ENCODE measurements at regions not wholly inside any gene's neighbourhood (a gene's known extent, or its start where the extent isn't known, plus 50 kb on each side); places are given as distances from the start of the nearest gene placed in this dataset.

DNA sequence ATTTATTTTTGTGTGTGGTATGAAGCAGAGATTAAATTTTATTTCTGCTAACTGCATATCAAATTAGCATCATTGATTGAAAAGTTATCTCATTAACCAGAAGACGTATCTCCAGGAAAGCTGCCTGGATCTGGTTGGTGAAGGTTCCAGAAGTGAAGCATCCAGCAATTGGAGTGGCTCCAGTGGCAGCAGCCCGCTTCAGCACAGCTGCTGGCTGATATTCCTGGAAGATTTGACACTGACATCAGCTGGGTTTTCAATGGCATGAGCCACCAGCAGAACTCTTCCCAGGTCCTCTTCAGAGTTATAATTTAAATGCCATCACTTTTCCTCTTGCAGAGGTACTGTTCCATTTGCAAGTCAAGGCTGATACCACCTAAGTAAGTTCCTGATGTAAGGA, 363.5 kb downstream of the BCKDHB start:
- DNase-seq (ENCODE audit: low read depth in 2 of 2, low spot score in 1 of 2): no peak

GRCh38 chr6:80468398-80468797, 361.9 kb downstream of the BCKDHB start:
- no peak for DNase-seq (ENCODE audit: low read depth in 2 of 2, low spot score in 1 of 2)

DNA sequence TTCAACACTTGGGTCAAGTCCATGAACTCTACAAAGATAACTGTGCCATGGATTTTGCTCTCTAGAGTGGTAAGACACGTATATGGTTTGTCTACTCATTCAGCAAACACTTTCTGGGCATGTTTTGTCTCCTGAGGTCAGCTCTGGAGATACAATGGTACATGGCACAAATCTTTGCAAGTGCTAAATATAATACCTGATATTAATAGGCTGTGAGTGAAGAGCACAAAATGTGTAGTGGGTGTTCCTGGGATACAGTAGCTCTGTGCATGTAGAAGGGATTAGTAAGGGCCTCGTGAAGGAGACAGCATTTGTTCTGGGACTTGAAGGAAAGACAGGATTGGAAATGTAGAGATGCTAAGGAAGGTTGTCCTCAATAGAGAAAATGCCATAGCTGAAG, 360.9 kb downstream of the BCKDHB start:
- no peak for DNase-seq (ENCODE audit: low read depth in 2 of 2, low spot score in 1 of 2)

- no peak for DNase-seq (ENCODE audit: low read depth in 2 of 2, low spot score in 1 of 2)
Observed at GRCh38 chr6:80466981-80467380, 360.5 kb downstream of the BCKDHB start.

DNA sequence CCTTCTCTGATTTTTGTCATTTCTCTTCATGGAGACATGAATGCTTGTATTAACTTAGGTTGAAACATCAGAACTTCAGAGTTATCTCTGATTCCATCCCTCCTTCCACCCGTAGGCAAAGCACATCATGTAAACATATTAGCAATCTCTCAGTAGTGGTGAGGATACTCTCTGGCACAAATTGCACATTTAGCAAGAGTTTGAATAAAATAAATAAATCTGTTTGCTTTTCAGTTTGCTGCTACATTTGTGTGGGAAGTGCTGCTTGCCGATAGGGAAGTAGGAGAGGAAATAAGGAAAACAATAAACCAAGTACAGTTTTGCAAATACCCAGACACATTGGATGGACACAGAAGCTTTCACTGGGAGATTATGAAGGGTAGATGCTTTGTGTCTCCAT, 359.0 kb downstream of the BCKDHB start:
- no peak for DNase-seq (ENCODE audit: low read depth in 2 of 2, low spot score in 1 of 2)

- DNase-seq (ENCODE audit: low read depth in 2 of 2, low spot score in 1 of 2): no peak
Observed at GRCh38 chr6:80464901-80465300, 358.4 kb downstream of the BCKDHB start.

- DNase-seq (ENCODE audit: low read depth in 2 of 2, low spot score in 1 of 2): no peak
Observed at GRCh38 chr6:80463197-80463596, 356.7 kb downstream of the BCKDHB start.

DNA sequence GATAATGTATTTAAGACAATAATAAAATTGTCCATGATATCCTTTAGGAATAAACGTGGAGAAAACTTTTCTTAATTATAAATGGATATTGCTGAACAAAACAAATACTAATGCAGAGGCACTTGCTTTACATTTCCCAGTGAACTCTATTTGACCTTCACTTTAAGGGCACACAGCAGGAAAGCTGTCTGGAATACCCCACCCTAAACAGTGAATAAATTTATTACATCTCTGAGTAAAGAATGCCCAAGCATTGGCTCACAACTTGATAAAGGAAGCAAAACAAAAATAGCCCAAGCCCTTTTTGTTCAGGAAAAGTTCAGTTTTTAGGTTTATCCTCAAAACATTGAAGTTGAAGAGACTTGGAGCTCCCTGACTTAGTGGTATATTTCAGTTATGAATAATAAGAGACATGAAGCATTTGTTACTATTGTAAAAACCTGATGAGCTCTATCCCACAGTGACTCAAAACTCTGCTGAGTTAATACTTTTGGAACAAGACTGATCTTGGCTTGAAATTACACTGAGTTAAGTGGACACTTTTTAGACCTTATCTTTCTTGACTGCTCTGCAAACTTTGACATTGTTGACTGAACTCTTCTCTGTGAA, 353.9 kb downstream of the BCKDHB start:
- no peak for DNase-seq (ENCODE audit: low read depth in 2 of 2, low spot score in 1 of 2)

DNA sequence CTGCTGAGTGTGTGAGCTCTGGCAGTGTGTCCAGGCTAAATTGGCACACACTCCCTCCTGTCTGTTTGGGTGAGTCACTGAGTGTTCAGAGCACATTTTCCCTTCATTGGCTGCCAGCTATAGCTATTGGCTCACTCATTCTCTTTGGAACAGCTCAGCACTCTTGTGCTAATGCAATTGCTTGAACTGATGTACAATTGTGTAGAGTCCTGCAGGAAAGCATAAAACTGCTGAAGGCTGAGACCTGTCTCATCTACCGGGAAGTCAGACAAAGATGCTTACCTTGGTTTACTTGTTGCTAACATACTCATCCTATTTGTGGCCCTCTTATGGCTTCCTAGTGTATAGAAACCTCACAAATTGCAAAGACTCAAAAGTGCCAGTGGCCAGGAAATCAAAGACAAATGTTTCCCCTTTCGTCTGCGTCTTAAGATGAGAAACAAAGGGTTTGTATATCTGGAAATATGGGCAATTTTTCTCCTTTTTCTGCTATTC, 351.0 kb downstream of the BCKDHB start:
- DNase-seq (ENCODE audit: low read depth in 2 of 2, low spot score in 1 of 2): no peak

DNA sequence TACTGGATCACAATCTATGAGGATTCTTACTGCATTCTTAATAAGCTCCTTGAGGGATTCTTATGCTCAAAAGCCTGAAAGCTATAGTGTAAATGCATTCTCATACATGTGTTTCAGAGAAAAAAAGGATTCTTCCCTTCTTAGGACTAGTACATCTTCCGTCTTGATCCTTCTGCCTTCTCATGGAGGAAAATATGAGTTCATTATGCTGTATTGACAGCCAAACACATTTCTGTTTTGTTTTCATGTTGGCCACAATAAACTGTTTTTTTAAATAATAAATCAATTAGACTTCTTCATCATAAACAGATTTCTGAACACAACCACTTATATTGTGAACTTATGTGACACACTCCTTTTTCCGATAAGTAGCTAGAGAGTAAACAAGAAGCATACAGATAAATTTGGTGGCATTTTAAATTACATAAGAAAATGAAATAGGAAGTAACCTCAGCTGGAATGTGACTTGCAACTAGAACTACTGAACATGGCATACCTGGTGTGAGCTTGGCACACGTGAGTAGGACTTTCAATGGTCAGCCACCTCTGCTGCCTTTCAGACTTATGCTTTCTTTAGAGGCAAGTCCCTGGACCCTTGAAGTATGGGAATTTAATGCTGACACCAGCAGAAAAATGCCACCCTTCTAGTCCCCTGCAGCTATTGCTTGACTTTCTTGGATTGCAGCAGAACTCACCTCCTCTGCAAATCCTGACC, 350.4 kb downstream of the BCKDHB start:
- DNase-seq (ENCODE audit: low read depth in 2 of 2, low spot score in 1 of 2): no peak

DNA sequence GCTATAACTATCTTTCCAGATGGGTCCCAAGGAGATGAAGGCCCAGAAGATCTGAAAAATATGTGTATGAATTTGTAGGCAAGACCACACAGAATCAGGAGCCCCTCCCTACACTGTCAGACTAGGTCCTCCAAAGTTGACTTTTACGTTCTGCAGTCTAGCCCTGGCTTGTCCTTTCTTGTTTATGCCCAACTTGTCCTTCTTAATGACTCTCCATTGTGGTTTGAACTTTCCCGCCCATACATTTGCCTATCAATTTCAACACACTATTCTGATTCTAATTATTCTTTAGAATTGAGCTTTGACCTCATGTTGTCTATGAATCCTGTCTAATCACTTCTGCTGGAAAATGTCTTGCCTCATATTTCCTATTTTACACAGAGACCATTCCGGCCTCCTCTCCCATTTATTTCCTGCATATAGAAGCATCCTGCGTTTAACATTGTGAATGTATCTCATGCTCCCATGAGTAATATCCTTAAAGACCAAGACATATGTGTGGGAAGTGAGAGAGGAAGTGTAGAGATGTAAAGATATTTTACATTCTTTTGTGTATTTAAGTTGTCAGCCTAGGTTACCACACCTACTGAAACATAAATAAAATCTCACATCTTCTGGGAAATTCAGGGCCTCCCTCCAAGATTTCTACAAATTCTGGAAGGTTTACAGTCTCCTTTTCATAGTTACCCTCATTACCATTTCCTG, 348.3 kb downstream of the BCKDHB start:
- no peak for DNase-seq (ENCODE audit: low read depth in 2 of 2, low spot score in 1 of 2)

GRCh38 chr6:80454197-80454596, 347.7 kb downstream of the BCKDHB start:
- DNase-seq (ENCODE audit: low read depth in 2 of 2, low spot score in 1 of 2): peak in 1 of 2 donors; percentile 1

GRCh38 chr6:80449726-80450125, 343.3 kb downstream of the BCKDHB start:
- no peak for DNase-seq (ENCODE audit: low read depth in 2 of 2, low spot score in 1 of 2)

GRCh38 chr6:80446454-80447045, 340.1 kb downstream of the BCKDHB start:
- DNase-seq (ENCODE audit: low read depth in 2 of 2, low spot score in 1 of 2): no peak

GRCh38 chr6:80445751-80446150, 339.3 kb downstream of the BCKDHB start:
- DNase-seq (ENCODE audit: low read depth in 2 of 2, low spot score in 1 of 2): no peak

DNA sequence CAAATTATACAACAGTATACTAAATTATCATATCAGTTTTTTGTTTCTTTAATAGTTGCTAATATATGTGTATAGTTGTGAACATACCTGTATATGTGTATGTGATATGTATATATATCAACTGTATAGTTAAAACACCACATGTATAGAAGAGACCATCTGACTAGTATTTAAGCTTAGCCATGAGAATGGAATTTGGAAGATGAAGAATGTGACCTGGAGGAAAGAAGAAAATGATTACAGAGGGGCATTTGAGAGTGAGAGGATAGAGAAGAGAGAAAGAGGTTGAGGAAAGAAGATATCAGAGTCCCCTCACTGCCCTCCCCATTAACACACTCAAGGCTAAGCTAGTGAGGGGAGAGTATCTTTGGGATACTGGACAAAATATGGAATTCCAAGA, 335.9 kb downstream of the BCKDHB start:
- no peak for DNase-seq (ENCODE audit: low read depth in 2 of 2, low spot score in 1 of 2)

DNA sequence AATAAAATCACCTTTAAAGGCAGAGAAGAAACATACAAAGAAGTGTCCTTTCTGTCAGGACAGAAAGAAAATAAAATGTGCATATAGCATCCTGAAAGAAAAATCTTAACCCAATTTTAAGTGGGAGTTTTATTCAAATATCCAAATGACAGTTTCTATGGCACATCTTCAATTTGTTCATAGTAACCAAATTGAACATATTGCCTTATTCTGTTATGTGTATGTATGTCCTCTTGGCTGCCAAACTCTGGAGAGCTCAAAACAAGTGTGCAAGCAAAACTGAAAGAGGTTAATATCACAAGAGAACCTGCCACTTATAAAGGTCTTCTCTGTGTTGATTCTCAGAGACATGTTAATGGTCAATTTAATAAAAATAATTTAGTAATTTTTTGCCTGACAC, 334.7 kb downstream of the BCKDHB start:
- no peak for DNase-seq (ENCODE audit: low read depth in 2 of 2, low spot score in 1 of 2)

GRCh38 chr6:80440496-80441115, 334.1 kb downstream of the BCKDHB start:
- no peak for DNase-seq (ENCODE audit: low read depth in 2 of 2, low spot score in 1 of 2)

DNA sequence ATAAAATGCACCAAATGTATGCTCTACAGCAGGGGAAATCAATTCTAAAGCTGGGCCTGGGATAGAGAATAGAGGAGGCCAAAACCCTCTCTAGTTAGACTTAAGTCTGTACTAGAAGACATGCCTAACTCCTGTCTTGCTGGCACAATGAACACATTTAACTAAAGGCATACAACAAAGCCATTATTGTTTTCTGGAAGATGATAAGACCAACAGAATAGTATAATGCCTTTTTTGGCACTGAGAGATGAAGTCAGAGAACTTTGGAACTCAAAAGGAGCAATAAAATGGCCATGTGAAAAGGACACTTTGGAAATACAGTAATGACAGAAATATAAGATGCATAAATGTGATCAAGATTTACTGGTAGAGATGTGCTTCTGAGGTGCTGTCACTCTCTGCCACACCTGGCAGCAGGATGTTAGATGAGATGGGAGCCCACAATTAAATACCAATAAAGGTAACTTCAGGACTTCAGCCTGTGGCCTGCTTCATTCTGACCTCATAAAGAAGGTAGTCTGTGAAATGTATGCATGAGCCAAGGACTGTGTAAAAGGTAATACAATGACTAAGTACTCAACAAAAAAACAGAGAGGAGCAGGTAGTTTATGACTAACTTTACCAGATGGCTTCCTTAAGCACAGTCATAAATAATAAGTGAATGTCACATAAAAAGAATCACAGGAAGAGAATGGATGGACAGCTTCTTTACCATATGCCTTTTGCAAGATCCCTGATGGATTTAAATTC, 333.4 kb downstream of the BCKDHB start:
- DNase-seq (ENCODE audit: low read depth in 2 of 2, low spot score in 1 of 2): no peak

- no peak for DNase-seq (ENCODE audit: low read depth in 2 of 2, low spot score in 1 of 2)
Observed at GRCh38 chr6:80438772-80439171, 332.3 kb downstream of the BCKDHB start.

GRCh38 chr6:80437801-80438200, 331.3 kb downstream of the BCKDHB start:
- DNase-seq (ENCODE audit: low read depth in 2 of 2, low spot score in 1 of 2): no peak

Measured in stimulated activated CD8-positive, alpha-beta memory T cell treated with anti-CD3 and anti-CD28 coated beads, Interleukin-4, amount 100 ng/mL, for 1 hour (primary cell).